NCI-H748 (cell line): ENCODE measurements at regions not wholly inside any gene's neighbourhood (a gene's known extent, or its start where the extent isn't known, plus 50 kb on each side); places are given as distances from the start of the nearest gene placed in this dataset.
"Not testable (repeated sequence)": the region's sequence is repeated elsewhere in the genome, so short reads cannot be mapped to it uniquely, and the experiment has no call there.

Experiments used
- DNase-seq: peaks from one replicate; lab custom pipeline; 2025; ENCODE audit not compliant: unreplicated experiment; lab: John Stamatoyannopoulos, UW

- DNase-seq = no peak
Measured at GRCh38 chr4:95779447-95779846, 60.4 kb upstream of the PDHA2 start.

GRCh38 chr4:95778666-95779065 is 61.2 kb upstream of the PDHA2 start:
- DNase-seq = no peak

- not testable (repeated sequence) for DNase-seq
Measured at GRCh38 chr4:95770605-95771004, 69.3 kb upstream of the PDHA2 start.

- no peak for DNase-seq
Measured at GRCh38 chr4:95764961-95765360, 74.9 kb upstream of the PDHA2 start.

- DNase-seq = no peak
Measured at GRCh38 chr4:95761871-95762270, 78.0 kb upstream of the PDHA2 start.

- no peak for DNase-seq
Measured at GRCh38 chr4:95761426-95761825, 78.5 kb upstream of the PDHA2 start.

- not testable (repeated sequence) for DNase-seq
Measured at GRCh38 chr4:95760646-95761045, 79.2 kb upstream of the PDHA2 start.

- no peak for DNase-seq
Measured at GRCh38 chr4:95758001-95758400, 81.9 kb upstream of the PDHA2 start.

GRCh38 chr4:95754667-95755066 is 85.2 kb upstream of the PDHA2 start:
- DNase-seq = no peak

- DNase-seq = no peak
Measured at GRCh38 chr4:95749204-95749603, 90.7 kb upstream of the PDHA2 start.

GRCh38 chr4:95742872-95743271 is 97.0 kb upstream of the PDHA2 start:
- DNase-seq = no peak

GRCh38 chr4:95742179-95742578 is 97.7 kb upstream of the PDHA2 start:
- no peak for DNase-seq

GRCh38 chr4:95732061-95732460 is 107.8 kb upstream of the PDHA2 start:
- no peak for DNase-seq

- DNase-seq = peak; percentile 42
Measured at GRCh38 chr4:95729596-95729995, 110.3 kb upstream of the PDHA2 start.

GRCh38 chr4:95728145-95728544 is 111.7 kb upstream of the PDHA2 start:
- DNase-seq = no peak

GRCh38 chr4:95715830-95716229 is 124.1 kb upstream of the PDHA2 start:
- no peak for DNase-seq

GRCh38 chr4:95714571-95714970 is 125.3 kb upstream of the PDHA2 start:
- no peak for DNase-seq

- DNase-seq = no peak
Measured at GRCh38 chr4:95705323-95705722, 134.6 kb upstream of the PDHA2 start.

GRCh38 chr4:95701500-95702170 is 138.3 kb upstream of the PDHA2 start:
- DNase-seq = no peak

- no peak for DNase-seq
Measured at GRCh38 chr4:95694411-95694810, 145.5 kb upstream of the PDHA2 start.

GRCh38 chr4:95693594-95693993 is 144.8 kb upstream of the UNC5C start:
- DNase-seq = peak; percentile 52

- DNase-seq = no peak
Measured at GRCh38 chr4:95676190-95676589, 127.4 kb upstream of the UNC5C start.

GRCh38 chr4:95675623-95676022 is 126.8 kb upstream of the UNC5C start:
- DNase-seq = no peak
